Stimulated activated CD4-positive, alpha-beta T cell treated with anti-CD3 and anti-CD28 coated beads, Interleukin-2, amount 100 ng/mL, for 48 hours (primary cell): ENCODE measurements at regions not wholly inside any gene's neighbourhood (a gene's known extent, or its start where the extent isn't known, plus 50 kb on each side); places are given as distances from the start of the nearest gene placed in this dataset.
"Not testable (repeated sequence)": the region's sequence is repeated elsewhere in the genome, so short reads cannot be mapped to it uniquely, and the experiment has no call there.

ENCODE experiments used
- DNase-seq, 2 donors: peaks; one replicate each; pipeline ENCODE4 v3.0.0-alpha.2; 2020

DNA sequence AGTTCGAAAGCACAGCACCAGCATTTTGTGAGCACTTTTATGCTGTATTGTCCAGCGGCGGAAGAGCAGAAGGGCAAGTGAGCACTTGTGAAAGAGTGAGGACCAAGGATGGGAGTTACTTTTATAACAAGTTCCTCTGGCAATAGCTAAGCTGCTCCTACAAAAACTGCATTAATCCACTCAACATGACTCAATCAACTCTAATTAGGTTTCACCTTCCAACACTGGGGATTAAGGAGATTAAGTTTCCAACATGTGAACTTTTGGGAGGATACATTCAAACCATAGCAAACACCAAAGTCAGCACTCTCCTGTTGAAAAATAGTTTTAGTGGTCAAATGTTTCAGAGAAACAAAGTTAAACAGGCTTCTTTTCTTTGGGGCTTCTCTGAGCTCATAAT lies 844.5 kb downstream of the REEP3 start:
- DNase-seq: no peak

DNA sequence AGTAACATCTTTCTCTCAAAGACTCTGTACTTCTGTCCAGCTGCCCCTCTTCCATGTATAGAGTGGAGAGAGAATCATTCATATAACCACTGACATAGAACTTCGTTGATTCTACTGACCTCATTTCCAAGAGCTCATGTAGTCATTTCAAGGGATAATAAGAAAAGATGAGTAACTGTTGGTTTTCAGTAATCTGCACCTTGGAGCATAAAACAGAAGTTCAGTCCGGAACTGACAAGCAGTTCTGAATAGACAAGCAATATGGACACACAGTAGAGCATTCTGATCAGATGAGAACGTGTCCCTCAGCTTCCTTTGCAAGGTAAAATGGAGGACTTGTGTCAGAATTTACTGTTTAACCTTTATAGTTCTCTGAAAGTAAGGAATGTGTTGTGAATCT lies 847.1 kb downstream of the REEP3 start:
- no peak for DNase-seq

DNA sequence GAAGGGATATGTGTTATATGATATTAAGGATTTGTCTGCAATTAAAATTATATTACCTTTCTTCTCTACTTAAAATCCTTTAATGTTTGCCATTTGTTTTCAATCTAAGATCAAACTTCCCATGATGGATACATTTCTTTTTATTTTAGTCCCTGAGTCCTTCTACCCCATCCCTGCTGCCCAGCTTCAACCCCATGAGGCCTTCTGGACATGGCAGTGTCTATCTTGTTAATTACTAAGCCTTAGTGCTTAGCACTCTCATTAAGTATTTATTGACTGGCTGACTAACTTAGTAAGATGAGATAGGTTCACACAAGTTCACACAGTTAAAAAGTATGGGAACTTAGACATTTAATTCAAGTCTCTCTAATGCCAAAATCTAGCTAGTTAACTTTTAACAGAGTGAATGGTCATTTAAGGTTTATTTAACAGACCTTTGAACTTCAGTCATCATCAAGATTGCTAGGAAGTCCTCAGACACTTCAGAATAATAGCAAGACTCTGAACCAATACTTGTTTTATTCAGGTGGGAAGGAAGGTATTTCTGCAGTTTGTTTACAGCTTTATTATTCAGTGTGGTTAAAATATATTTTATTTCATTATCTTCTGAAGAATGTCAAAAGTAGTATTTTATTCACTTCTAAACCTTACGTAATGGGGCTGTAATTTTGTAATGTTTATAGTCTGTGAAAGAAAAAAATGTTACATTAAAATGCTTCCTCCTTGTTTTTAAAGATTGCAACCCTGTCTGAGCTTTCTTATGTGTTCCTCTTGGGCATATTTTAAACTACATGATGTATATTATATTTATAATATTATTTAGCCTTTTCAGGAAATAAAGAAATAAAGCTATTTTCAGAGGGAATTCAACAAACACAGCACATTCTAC lies 848.9 kb downstream of the REEP3 start:
- DNase-seq: no peak

- no peak for DNase-seq
Measured at GRCh38 chr10:64374346-64374745, 853.1 kb downstream of the REEP3 start.

GRCh38 chr10:64376167-64376566 lies 855.0 kb downstream of the REEP3 start:
- no peak for DNase-seq

GRCh38 chr10:64379898-64380297 lies 858.7 kb downstream of the REEP3 start:
- DNase-seq: no peak

DNA sequence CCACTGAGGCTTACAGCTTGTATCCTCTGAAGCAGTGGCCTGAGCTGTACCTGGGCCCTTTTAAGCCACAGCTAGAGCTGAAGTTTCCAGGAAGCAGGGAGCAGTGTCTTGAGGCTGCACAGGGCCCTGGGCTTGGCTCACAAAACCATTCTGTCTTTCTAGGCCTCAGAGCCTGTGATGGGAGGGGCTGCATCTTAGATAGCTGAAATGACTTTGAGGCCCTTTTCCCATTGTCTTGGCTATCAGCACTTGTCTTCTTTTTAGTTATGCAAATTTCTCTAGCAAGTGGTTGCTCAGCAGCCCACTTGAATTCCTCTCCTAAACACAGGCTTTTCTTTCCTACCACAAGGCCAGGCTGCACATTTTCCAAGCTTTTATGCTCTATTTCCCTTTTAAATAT lies 864.2 kb downstream of the REEP3 start:
- DNase-seq: no peak

DNA sequence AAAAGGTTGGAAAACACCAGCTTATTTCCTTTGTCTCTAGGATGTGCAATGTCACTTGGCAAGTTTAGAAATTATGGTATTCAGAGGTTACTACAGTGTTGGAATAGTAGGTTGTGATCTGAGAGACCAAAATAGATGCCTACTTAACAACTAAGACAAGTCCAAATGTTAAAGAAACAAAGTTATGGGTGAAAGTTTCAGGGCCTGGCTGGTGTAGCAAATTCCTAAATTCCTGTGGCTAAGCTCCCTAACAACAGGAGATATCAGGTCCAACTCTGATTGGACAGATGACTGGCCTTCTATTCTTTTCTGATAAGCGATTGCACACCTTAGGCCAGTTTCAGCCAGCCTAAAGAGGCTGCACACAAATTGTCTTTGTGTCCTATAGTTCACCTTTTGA lies 873.5 kb downstream of the REEP3 start:
- DNase-seq: no peak

- no peak for DNase-seq
Measured at GRCh38 chr10:64396105-64396708, 875.0 kb downstream of the REEP3 start.

DNA sequence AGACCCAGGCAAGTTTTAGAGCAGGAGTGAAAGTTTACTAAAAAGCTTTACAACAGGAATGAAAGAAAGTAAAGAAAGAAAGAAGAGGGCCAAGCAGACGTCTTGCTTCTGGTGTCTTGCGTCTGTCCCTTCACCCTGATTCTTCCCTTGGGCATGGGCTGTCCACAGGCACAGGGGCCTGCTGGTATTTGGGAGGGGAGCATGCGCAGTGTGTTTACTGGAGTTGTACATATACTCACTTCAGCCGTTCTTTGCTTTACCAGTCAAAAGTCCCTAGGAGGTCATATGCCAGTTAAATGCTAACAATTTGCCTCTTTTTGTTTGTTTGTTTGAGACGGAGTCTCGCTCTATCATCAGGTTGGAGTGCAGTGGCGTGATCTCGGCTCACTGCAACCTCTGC lies 875.9 kb downstream of the REEP3 start:
- DNase-seq: no peak

- DNase-seq: no peak
Measured at GRCh38 chr10:64408391-64409183, 887.4 kb downstream of the REEP3 start.

DNA sequence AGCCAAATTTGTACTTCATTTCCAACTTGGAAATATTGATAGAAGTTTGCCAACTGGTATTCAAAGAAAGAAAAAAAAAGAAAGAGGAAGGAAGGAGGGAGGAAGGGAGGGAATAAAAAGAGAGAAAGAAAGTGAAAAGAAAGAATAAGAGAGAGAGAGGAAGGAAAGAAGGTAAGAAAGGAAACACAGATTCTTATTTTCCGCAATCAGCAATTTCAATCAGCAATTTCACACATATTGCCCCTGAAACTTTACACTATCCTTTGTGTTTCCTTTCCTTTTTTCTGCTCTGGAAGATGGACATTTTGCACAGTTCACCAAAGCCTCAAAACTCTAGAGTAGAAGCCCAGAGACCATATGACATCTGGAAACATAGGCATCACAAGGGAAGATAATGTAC lies 888.1 kb downstream of the REEP3 start:
- no peak for DNase-seq

DNA sequence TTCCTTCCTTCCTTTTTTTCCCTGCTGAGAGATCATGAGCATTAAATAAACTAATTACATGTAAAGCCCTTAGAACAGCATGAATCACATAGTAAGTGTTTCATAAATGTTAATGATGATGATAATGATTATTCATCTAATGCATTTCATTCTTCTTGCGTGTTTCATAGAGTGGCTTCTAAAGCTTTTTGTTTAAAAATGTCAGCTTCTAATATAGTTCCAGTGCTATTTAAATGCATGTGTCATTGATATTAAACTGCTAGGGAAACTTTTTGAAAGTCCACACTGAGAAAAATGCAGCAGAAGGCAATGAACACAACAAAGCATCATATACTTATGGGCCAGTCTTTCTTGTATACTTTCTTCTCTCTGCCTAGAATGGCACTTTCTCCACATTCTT lies 894.8 kb downstream of the REEP3 start:
- no peak for DNase-seq

- DNase-seq: no peak
Measured at GRCh38 chr10:64419461-64419860, 898.3 kb downstream of the REEP3 start.

GRCh38 chr10:64426745-64427144 lies 905.5 kb downstream of the REEP3 start:
- no peak for DNase-seq

DNA sequence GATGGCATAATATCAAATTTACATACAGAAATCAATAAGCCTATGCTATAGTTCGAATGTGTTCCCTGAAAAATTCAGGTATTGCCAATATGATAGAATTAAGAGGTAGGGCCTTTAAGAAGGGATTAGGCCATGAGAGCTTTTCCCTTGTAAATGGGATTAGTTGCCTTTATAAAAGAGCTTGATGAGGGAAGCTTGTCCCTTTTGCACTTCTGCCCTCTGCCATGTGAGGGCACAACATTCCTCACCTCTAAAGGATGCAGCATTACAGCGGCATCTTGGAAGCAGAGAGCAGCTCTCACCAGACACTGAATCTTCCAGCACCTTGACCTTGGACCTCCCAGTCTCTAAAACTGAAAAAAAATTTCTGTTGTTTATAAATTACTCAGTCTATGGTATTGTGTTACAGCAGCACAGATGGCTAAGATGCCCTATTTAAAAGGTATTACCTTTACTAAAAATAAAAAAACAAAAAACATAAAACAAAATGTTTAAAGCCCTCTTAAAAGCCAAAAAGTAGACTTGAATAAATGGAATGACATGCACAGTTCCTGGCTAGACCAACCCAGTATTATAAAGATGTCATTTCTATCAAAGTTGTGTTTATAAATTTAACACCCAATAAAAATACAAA lies 909.6 kb downstream of the REEP3 start:
- DNase-seq: no peak

DNA sequence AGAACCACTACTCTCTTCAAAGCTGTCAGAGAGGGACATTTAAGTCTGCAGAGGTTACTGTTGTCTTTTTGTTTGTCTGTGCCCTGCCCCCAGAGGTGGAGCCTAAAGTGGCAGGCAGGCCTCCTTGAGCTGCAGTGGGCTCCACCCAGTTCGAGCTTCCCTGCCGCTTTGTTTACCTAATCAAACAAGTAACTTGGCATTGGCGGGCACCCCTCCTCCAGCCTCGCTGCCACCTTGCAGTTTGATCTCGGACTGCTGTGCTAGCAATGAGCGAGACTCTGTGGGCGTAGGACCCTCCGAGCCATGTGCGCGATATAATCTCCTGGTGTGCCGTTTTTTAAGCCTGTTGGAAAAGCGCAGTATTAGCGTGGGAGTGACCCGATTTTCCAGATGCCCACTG lies 920.7 kb downstream of the REEP3 start:
- not testable (repeated sequence) for DNase-seq

- DNase-seq: no peak
Measured at GRCh38 chr10:64444163-64444562, 923.0 kb downstream of the REEP3 start.

GRCh38 chr10:64444564-64444963 lies 923.4 kb downstream of the REEP3 start:
- DNase-seq: no peak

- DNase-seq: no peak
Measured at GRCh38 chr10:64449603-64450002, 928.4 kb downstream of the REEP3 start.

DNA sequence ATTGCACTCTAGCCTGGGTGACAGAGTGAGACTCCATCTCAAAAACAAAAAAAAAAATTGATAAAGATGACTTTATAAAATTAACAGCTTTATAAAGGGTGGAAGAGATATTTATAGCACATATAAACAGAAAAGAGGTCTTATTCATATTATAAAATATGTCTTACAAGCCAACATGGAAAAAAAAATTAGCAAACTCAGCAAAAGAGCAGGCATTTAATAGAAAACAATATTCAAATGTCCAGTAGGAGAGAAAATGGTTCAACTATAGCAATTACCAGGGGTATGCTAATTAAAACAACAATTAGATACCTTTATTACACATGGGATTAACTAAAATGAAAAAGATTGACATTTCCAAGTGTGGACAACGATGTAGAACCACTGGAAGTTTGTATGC lies 929.1 kb downstream of the REEP3 start:
- DNase-seq: no peak

GRCh38 chr10:64454962-64455361 lies 933.8 kb downstream of the REEP3 start:
- DNase-seq: no peak

- DNase-seq: no peak
Measured at GRCh38 chr10:64458306-64458705, 937.1 kb downstream of the REEP3 start.
